Central memory CD8-positive, alpha-beta T cell (primary cell): ENCODE measurements at regions not wholly inside any gene's neighbourhood (a gene's known extent, or its start where the extent isn't known, plus 50 kb on each side); places are given as distances from the start of the nearest gene placed in this dataset.

Experiments
- ATAC-seq: fragments of 150-1000 bp; cut with Tn5 transposase; replicated peaks from 2 replicates; pipeline ENCODE4 v1.10.0; 2022; ENCODE audit warnings: mild to moderate bottlenecking, moderate FRiP score, moderate number of reproducible peaks; ENCODE audit not compliant: poor library complexity, severe bottlenecking; ENCODE audit errors: extremely low read depth
- DNase-seq, 2 donors: peaks; one replicate each; pipeline ENCODE4 v3.0.0; 2021; ENCODE audit warnings: low spot score in 2 of 2
- H3K27ac Mint-ChIP-seq: one replicate; pipeline ENCODE4 v1.8.0; 2022; ENCODE audit warnings: low read depth, mild to moderate bottlenecking, moderate library complexity, mixed read lengths
- H3K27me3 Mint-ChIP-seq: one replicate; pipeline ENCODE4 v1.8.0; 2022; ENCODE audit warnings: mixed read lengths
- H3K36me3 Mint-ChIP-seq: one replicate; pipeline ENCODE4 v1.8.0; 2022; ENCODE audit warnings: mild to moderate bottlenecking, moderate library complexity, mixed read lengths; ENCODE audit not compliant: insufficient read depth
- H3K4me1 Mint-ChIP-seq: one replicate; pipeline ENCODE4 v1.8.0; 2022; ENCODE audit warnings: mixed read lengths
- H3K4me3 Mint-ChIP-seq: one replicate; pipeline ENCODE4 v1.8.0; 2022; ENCODE audit warnings: mild to moderate bottlenecking, moderate library complexity, mixed read lengths
- H3K9me3 Mint-ChIP-seq: one replicate; pipeline ENCODE4 v1.8.0; 2022; ENCODE audit warnings: mixed read lengths

DNA sequence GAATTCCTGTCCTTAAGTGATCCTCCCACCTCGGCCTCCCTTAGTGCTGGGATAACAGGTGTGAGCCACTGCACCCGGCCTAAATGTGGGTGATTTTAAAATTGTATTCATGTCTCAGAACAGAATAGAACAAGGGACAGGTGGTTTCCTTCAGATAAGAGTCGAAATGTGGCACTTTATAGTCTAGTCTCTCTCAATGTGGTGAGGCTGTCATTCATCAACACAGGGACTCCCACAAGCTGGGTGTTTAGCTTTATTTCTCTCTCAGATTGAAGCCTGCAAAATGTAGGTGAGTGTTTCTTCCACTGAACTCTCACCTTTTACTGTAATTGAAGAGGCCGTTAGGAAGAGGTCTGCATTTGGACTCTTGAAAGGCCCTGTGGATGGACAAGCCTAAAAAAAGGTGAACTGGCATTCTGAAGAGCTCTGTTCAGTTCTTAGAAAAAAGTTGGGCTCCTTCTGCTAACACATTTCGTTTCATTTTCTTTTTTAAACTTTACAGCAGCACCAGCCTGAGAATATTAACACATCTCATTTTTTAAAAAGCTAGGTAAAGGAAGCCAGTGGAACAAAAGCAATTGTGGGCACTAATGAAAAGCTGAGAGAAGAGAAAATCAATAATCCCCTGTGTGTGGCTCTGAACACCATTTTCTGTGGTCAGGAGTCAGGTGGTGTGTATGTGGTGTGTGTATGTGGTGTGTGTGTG lies 126.2 kb upstream of the SLC28A3 start:
- Mint-ChIP-seq H3K4me3 (no peak overlapping the region), H3K4me1 (no peaks in the 10 kb centered on the region)
- no peak for ATAC-seq

DNA sequence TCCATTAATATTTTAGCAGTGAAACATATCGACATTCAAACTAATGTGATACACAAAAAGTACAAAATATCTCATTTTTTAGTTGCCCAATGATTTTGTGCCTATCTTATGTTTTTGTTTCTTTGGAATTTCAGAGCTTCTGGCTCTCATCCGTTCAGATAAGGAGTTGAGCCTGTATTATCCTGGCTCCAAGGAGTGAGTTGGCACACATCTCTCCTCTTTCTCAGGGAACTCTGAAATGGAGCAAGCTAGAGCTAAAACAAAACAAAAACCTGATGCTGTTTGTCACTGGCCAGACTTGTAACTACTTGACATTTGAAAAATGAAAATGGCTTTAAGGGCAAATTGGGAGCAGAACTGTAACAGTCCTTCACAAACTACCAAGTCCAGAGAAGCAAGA lies 131.3 kb upstream of the SLC28A3 start:
- no peaks in the 10 kb centered on the region for H3K4me1 Mint-ChIP-seq
- no peak overlapping the region for H3K27ac Mint-ChIP-seq
- no peaks in the 10 kb centered on the region for H3K9me3 Mint-ChIP-seq
- peaks cover 29% of the 10 kb centered on the region for H3K27me3 Mint-ChIP-seq
- H3K36me3 Mint-ChIP-seq = no peaks in the 10 kb centered on the region
- no peak overlapping the region for H3K4me3 Mint-ChIP-seq
- DNase-seq = no peak
- ATAC-seq = no peak

More for the DNA sequence above, 126.2 kb upstream of the SLC28A3 start:
- Mint-ChIP-seq H3K36me3 (no peaks in the 10 kb centered on the region), H3K27ac (no peak overlapping the region), H3K9me3 (no peaks in the 10 kb centered on the region), H3K27me3 (peaks cover 24% of the 10 kb centered on the region)
- no peak for DNase-seq

- peaks cover 5% of the 10 kb centered on the region for H3K27me3 Mint-ChIP-seq
- no peak overlapping the region for H3K4me3 Mint-ChIP-seq
- H3K27ac Mint-ChIP-seq = no peak overlapping the region
- no peaks in the 10 kb centered on the region for H3K36me3 Mint-ChIP-seq
- H3K9me3 Mint-ChIP-seq = no peaks in the 10 kb centered on the region
- ATAC-seq (no peak), DNase-seq (no peak)
- H3K4me1 Mint-ChIP-seq = no peaks in the 10 kb centered on the region
Observed at GRCh38 chr9:84478996-84479395, 138.4 kb upstream of the SLC28A3 start.

GRCh38 chr9:84480071-84480470 lies 139.5 kb upstream of the SLC28A3 start:
- no peaks in the 10 kb centered on the region for H3K27me3 Mint-ChIP-seq
- no peak overlapping the region for H3K27ac Mint-ChIP-seq
- no peaks in the 10 kb centered on the region for H3K36me3 Mint-ChIP-seq
- H3K4me1 Mint-ChIP-seq = no peaks in the 10 kb centered on the region
- no peak overlapping the region for H3K4me3 Mint-ChIP-seq
- no peaks in the 10 kb centered on the region for H3K9me3 Mint-ChIP-seq
- no peak for DNase-seq
- ATAC-seq = no peak

GRCh38 chr9:84481231-84481630 lies 140.7 kb upstream of the SLC28A3 start:
- Mint-ChIP-seq H3K27ac (no peak overlapping the region), H3K9me3 (no peaks in the 10 kb centered on the region), H3K4me1 (no peaks in the 10 kb centered on the region), H3K4me3 (no peak overlapping the region), H3K27me3 (peaks cover 11% of the 10 kb centered on the region), H3K36me3 (no peaks in the 10 kb centered on the region)
- no peak for DNase-seq
- no peak for ATAC-seq

- ATAC-seq (no peak), DNase-seq (no peak)
- no peak overlapping the region for H3K27ac Mint-ChIP-seq
- no peaks in the 10 kb centered on the region for H3K36me3 Mint-ChIP-seq
- no peaks in the 10 kb centered on the region for H3K4me1 Mint-ChIP-seq
- H3K27me3 Mint-ChIP-seq = peaks cover 12% of the 10 kb centered on the region
- H3K4me3 Mint-ChIP-seq = no peak overlapping the region
- H3K9me3 Mint-ChIP-seq = no peaks in the 10 kb centered on the region
Observed at GRCh38 chr9:84481636-84482218, 141.2 kb upstream of the SLC28A3 start.

DNA sequence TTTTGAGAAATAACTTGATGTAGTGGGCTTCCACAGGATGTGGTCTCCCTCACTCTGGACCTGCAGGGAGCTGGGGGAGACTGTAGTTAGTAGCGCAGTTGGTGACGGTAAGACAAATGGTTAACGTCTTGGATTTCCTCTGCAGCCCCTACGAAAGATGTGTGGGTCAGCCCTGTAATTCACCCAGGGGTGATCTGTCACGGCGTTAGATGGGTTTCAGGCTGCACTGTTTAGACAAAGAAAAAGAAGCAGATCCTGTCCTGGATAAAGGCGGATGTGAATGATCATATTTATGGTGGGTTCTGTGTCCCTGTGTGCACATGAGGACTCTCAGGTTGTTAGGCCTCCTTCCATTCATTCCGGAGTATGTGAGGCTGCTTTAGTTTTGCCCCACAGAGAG lies 142.0 kb upstream of the SLC28A3 start:
- H3K9me3 Mint-ChIP-seq = no peaks in the 10 kb centered on the region
- no peaks in the 10 kb centered on the region for H3K36me3 Mint-ChIP-seq
- H3K4me1 Mint-ChIP-seq = no peaks in the 10 kb centered on the region
- peaks cover 12% of the 10 kb centered on the region for H3K27me3 Mint-ChIP-seq
- ATAC-seq (no peak), DNase-seq (no peak)
- H3K27ac Mint-ChIP-seq = no peak overlapping the region
- no peak overlapping the region for H3K4me3 Mint-ChIP-seq

DNA sequence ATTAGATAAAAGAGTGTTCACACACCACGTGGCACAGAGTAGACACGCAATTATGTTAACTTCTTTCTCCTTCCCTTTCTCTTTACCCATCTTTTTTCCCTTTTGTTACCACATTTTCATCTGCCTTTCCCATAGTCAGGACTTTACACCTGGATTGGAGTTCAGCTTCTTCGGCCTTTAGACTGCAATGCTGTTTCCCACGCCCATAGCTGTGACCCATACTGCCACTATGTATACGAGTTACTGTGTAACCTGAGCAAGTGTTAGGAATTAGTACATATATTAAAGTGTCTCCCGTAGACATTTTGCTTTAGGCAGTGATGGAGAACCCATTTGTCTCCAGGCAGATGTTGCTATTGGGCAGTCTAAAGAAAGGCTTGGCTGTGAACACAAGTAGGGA lies 143.6 kb upstream of the SLC28A3 start:
- Mint-ChIP-seq H3K9me3 (peaks cover 2% of the 10 kb centered on the region), H3K27ac (no peak overlapping the region), H3K36me3 (no peaks in the 10 kb centered on the region), H3K4me3 (no peak overlapping the region), H3K4me1 (no peaks in the 10 kb centered on the region), H3K27me3 (peaks cover 17% of the 10 kb centered on the region)
- DNase-seq = no peak
- no peak for ATAC-seq

DNA sequence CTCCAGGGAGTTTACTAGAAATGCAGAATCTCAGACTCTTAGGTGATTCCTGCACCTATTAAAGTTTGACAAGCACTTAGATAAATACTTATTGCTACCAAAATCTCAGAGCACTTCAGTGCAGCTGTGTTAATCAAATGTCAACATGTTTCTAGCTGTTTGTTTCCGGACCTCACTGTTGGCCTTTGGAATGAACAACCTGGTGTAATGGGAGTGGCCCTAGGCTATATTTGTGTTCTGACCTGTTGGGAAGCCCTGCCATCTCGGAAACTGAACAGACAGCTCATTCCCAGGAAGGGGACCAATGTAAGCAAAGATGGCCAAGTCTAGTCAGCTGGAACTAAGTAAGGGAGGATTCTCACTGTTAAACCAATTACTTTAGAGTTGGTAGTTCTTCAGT lies 145.0 kb upstream of the SLC28A3 start:
- no peaks in the 10 kb centered on the region for H3K36me3 Mint-ChIP-seq
- no peak for ATAC-seq
- no peaks in the 10 kb centered on the region for H3K4me1 Mint-ChIP-seq
- peaks cover 25% of the 10 kb centered on the region for H3K27me3 Mint-ChIP-seq
- no peak overlapping the region for H3K4me3 Mint-ChIP-seq
- no peak overlapping the region for H3K27ac Mint-ChIP-seq
- DNase-seq = no peak
- H3K9me3 Mint-ChIP-seq = peaks cover 6% of the 10 kb centered on the region

GRCh38 chr9:84486663-84487062 lies 146.1 kb upstream of the SLC28A3 start:
- H3K4me1 Mint-ChIP-seq = no peaks in the 10 kb centered on the region
- no peak for DNase-seq
- H3K36me3 Mint-ChIP-seq = no peaks in the 10 kb centered on the region
- H3K9me3 Mint-ChIP-seq = peaks cover 6% of the 10 kb centered on the region
- ATAC-seq = no peak
- no peak overlapping the region for H3K27ac Mint-ChIP-seq
- peaks cover 25% of the 10 kb centered on the region for H3K27me3 Mint-ChIP-seq
- H3K4me3 Mint-ChIP-seq = no peak overlapping the region

- no peak overlapping the region for H3K27ac Mint-ChIP-seq
- no peak overlapping the region for H3K4me3 Mint-ChIP-seq
- peaks cover 6% of the 10 kb centered on the region for H3K9me3 Mint-ChIP-seq
- H3K4me1 Mint-ChIP-seq = no peaks in the 10 kb centered on the region
- ATAC-seq (no peak), DNase-seq (no peak)
- H3K36me3 Mint-ChIP-seq = no peaks in the 10 kb centered on the region
- H3K27me3 Mint-ChIP-seq = peaks cover 31% of the 10 kb centered on the region
Observed at GRCh38 chr9:84490206-84490841, 149.8 kb upstream of the SLC28A3 start.

- no peak overlapping the region for H3K27ac Mint-ChIP-seq
- H3K9me3 Mint-ChIP-seq = peaks cover 6% of the 10 kb centered on the region
- H3K36me3 Mint-ChIP-seq = no peaks in the 10 kb centered on the region
- H3K27me3 Mint-ChIP-seq = peaks cover 25% of the 10 kb centered on the region
- H3K4me1 Mint-ChIP-seq = no peaks in the 10 kb centered on the region
- no peak overlapping the region for H3K4me3 Mint-ChIP-seq
- ATAC-seq = no peak
- no peak for DNase-seq
Observed at GRCh38 chr9:84490842-84491325, 150.3 kb upstream of the SLC28A3 start.
